ENCODE measurements at regions not wholly inside any gene's neighbourhood (a gene's known extent, or its start where the extent isn't known, plus 50 kb on each side); places are given as distances from the start of the nearest gene placed in this dataset.

GRCh38 chr16:51877686-51878085 lies 669.3 kb downstream of the TOX3 start:
- no peak for TF ChIP-seq CTCF (IDR thresholded peaks at IDR 0.05)
- no peak for TF ChIP-seq ZFX (IDR thresholded peaks at IDR 0.05; ENCODE audit: borderline replicate concordance)
